Spleen (tissue), 11 donors: ENCODE measurements at regions not wholly inside any gene's neighbourhood (a gene's known extent, or its start where the extent isn't known, plus 50 kb on each side); places are given as distances from the start of the nearest gene placed in this dataset.
"Not testable (repeated sequence)": the region's sequence is repeated elsewhere in the genome, so short reads cannot be mapped to it uniquely, and the experiment has no call there.

Experiments
- DNase-seq: peaks from one replicate; pipeline ENCODE4 v3.0.0-alpha.2; 2020
- H3K27ac ChIP-seq, 8 donors: fragments of 200-600 bp; sonication (generic) in 7 of 8; 1 replicate in 4 of 8; 2 replicates in 4 of 8; pipeline versions ENCODE4 v1.5.0 to v1.8.0; 2016 to 2021; ENCODE audit warnings: inconsistent platforms in 4 of 8, mild to moderate bottlenecking in 4 of 8, moderate library complexity in 1 of 8
- H3K27me3 ChIP-seq, 7 donors: fragments of 200-600 bp; sonication (generic) in 6 of 7; replicated peaks in 1 of 7; 1 replicate in 4 of 7; 2 replicates in 3 of 7; pipeline versions ENCODE4 v1.5.0 to v1.8.0; 2016 to 2021; ENCODE audit warnings: inconsistent platforms in 3 of 7, mild to moderate bottlenecking in 1 of 7
- H3K36me3 ChIP-seq, 6 donors: fragments of 200-600 bp; sonication (generic) in 5 of 6; 1 replicate in 4 of 6; 2 replicates in 2 of 6; pipeline versions ENCODE4 v1.5.0 to v1.8.0; 2016 to 2021; ENCODE audit warnings: inconsistent platforms in 2 of 6
- H3K4me1 ChIP-seq, 6 donors: fragments of 200-600 bp; sonication (generic) in 5 of 6; 1 replicate in 3 of 6; 2 replicates in 3 of 6; pipeline versions ENCODE4 v1.5.0 to v1.8.0; 2016 to 2021; ENCODE audit warnings: inconsistent platforms in 3 of 6
- H3K4me3 ChIP-seq, 8 donors: fragments of 200-600 bp; sonication (generic) in 7 of 8; 1 replicate in 4 of 8; 2 replicates in 4 of 8; pipeline versions ENCODE4 v1.5.0 to v1.8.0; 2016 to 2021; ENCODE audit warnings: inconsistent platforms in 4 of 8, mild to moderate bottlenecking in 4 of 8, moderate library complexity in 2 of 8
- H3K9me3 ChIP-seq, 8 donors: fragments of 200-600 bp; sonication (generic) in 7 of 8; 1 replicate in 4 of 8; 2 replicates in 4 of 8; pipeline versions ENCODE4 v1.5.0 to v1.8.0; 2016 to 2021; ENCODE audit warnings: inconsistent platforms in 4 of 8
- CTCF ChIP-seq, 11 experiments: fragments of 200-600 bp in 7 of 11; fragments of 450-650 bp in 4 of 11; sonication (generic) in 4 of 11; IDR thresholded peaks in 8 of 11; conservative IDR thresholded peaks in 3 of 11; 1 replicate in 7 of 11; 2 replicates in 4 of 11; pipeline versions ENCODE4 v1.4.0 to v1.8.0; 2016 to 2021; ENCODE audit warnings: antibody characterized with exemption in 11 of 11, inconsistent platforms in 4 of 11, mild to moderate bottlenecking in 1 of 11
- POLR2A ChIP-seq, 3 donors: fragments of 450-650 bp; IDR thresholded peaks; one replicate each; pipeline ENCODE4 v1.5.1; 2017; ENCODE audit warnings: antibody characterized with exemption in 3 of 3, mild to moderate bottlenecking in 1 of 3
- POLR2AphosphoS5 ChIP-seq, 3 donors: sonication (generic); formaldehyde crosslinking; IDR thresholded peaks; one replicate each; pipeline ENCODE4 v1.5.1; 2017; ENCODE audit warnings: antibody characterized with exemption in 3 of 3
- WGBS, 5 donors: extraction: QIAGEN DNeasy Blood & Tissue Kit in 3 of 5; methylation state at CpG; one replicate each; pipeline versions ENCODE4 v1.1.5 to v1.1.7; 2013 to 2018; 5-methylcytosine and 5-hydroxymethylcytosine counted together
- intact Hi-C: fragments of 100-400 bp; cut with DNase I; formaldehyde crosslinking; loops from one replicate; pipeline ENCODE4 v1.15.0; 2023; ENCODE audit warnings: low total_unique reads
- donor health status: healthy with polysubstance abuse.
- donor health status: DM: no; HTN: no; CAD: no; lungs with moderate emphysema.
- donor health status: DM: no; HTN: no; CAD: no.
- donor health status: Bipolar disorder and iron deficiency.
- donor health status: healthy.
- donor health status: DM: no; HTN: no; CAD: no.
- donor health status: DM: yes; HTN: yes; CAD: no.

DNA sequence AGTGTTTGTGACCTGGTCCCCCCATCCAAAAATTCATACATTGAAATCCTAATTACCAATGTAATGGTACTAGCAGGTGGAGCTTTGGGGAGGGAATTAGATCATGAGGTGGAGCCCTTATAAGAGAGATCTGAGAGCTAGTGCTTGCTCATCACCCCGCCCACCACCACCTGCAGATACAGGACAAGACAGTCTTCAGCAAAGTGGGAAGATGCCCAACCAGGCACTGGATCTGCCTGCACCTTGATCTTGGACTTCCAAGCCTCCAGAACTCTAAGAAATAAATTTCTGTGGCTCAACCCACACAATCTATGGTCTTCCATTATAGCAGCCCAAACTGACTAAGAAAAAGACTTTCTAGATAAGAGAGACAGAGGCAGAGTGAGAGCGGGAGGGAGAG, 343.4 kb downstream of the LRRIQ3 start:
- H3K36me3 ChIP-seq = no peaks in the 10 kb centered on the region
- no peaks in the 10 kb centered on the region for H3K4me1 ChIP-seq
- intact Hi-C loops = no loop called here
- H3K27ac ChIP-seq = no peak overlapping the region
- DNase-seq = no peak
- WGBS, 5 donors = 62 to 87% (median 75%) methylated on average over 2 of the region's 2 CpGs
- no peaks in the 10 kb centered on the region for H3K9me3 ChIP-seq
- H3K4me3 ChIP-seq = no peak overlapping the region
- H3K27me3 ChIP-seq = no peaks in the 10 kb centered on the region
- no peak for TF ChIP-seq POLR2A (IDR thresholded peaks at IDR 0.05)
- TF ChIP-seq POLR2AphosphoS5 (IDR thresholded peaks at IDR 0.05) = no peak
- no peak for TF ChIP-seq CTCF (IDR thresholded peaks at IDR 0.05 in 8 of 11, conservative IDR thresholded peaks at IDR 0.05 in 3 of 11)

DNA sequence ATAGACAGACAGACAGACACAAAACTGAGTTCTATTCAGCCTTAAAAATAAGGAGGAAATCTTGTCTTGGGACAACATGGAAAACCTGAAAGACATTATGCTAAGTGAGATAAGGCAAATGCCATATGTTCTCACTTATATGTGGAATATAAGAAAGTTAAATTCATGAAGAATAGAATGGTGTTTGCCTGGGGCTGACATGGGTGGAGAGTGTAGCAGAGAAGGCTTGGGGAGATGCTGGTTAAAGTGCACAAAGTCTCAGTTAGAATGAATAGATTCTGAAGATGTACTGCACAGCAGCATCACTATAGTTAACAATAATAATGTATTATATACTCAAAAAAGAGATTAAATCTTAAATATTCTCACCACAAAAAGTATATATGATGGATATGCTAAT, 355.5 kb downstream of the LRRIQ3 start:
- no peak for TF ChIP-seq POLR2AphosphoS5 (IDR thresholded peaks at IDR 0.05)
- TF ChIP-seq POLR2A (IDR thresholded peaks at IDR 0.05) = no peak
- TF ChIP-seq CTCF (IDR thresholded peaks at IDR 0.05 in 8 of 11, conservative IDR thresholded peaks at IDR 0.05 in 3 of 11) = no peak
- H3K27ac ChIP-seq = no peak overlapping the region
- no peak for DNase-seq
- intact Hi-C loops = no loop called here
- H3K27me3 ChIP-seq = no peaks in the 10 kb centered on the region
- H3K4me3 ChIP-seq = no peak overlapping the region
- no peaks in the 10 kb centered on the region for H3K9me3 ChIP-seq
- no peaks in the 10 kb centered on the region for H3K36me3 ChIP-seq
- no peaks in the 10 kb centered on the region for H3K4me1 ChIP-seq

DNA sequence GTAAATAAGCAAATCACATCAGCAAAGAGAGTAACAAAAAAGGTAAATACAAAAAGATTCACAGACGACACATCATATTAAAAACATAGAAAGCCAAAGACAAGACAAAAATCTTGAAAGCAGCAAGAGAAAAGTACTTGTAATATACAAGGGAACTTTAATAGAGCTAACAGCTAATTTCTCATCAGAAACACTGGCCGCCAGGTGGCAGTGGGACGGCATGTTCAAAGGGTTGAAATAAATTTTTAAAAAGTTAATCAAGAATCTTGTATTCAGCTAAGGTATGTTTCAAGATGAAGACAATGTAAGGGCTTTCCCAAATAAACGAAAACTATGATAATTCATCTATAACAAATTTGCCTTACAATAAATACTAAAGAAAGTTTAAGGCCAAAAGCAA, 358.1 kb downstream of the LRRIQ3 start:
- H3K27me3 ChIP-seq = no peaks in the 10 kb centered on the region
- 36 to 53% (median 40%) methylated on average over 4 of the region's 4 CpGs for WGBS, 5 donors
- no peak overlapping the region for H3K27ac ChIP-seq
- no peak overlapping the region for H3K4me3 ChIP-seq
- H3K36me3 ChIP-seq = no peaks in the 10 kb centered on the region
- intact Hi-C loops = no loop called here
- H3K4me1 ChIP-seq = no peaks in the 10 kb centered on the region
- DNase-seq = no peak
- no peaks in the 10 kb centered on the region for H3K9me3 ChIP-seq
- TF ChIP-seq POLR2AphosphoS5 (IDR thresholded peaks at IDR 0.05) (no peak), POLR2A (IDR thresholded peaks at IDR 0.05) (no peak), CTCF (IDR thresholded peaks at IDR 0.05 in 8 of 11, conservative IDR thresholded peaks at IDR 0.05 in 3 of 11) (no peak)

- Histone ChIP-seq H3K27me3 (no peaks in the 10 kb centered on the region), H3K9me3 (no peaks in the 10 kb centered on the region), H3K36me3 (no peaks in the 10 kb centered on the region), H3K4me1 (no peaks in the 10 kb centered on the region), H3K27ac (no peak overlapping the region), H3K4me3 (no peak overlapping the region)
- intact Hi-C loops = no loop called here
- WGBS, 5 donors = 80 to 87% (median 81%) methylated on average over 5 of the region's 5 CpGs
- no peak for DNase-seq
- no peak for TF ChIP-seq POLR2AphosphoS5 (IDR thresholded peaks at IDR 0.05)
- no peak for TF ChIP-seq POLR2A (IDR thresholded peaks at IDR 0.05)
- no peak for TF ChIP-seq CTCF (IDR thresholded peaks at IDR 0.05 in 8 of 11, conservative IDR thresholded peaks at IDR 0.05 in 3 of 11)
These were observed 365.4 kb downstream of the LRRIQ3 start for GRCh38 chr1:73832276-73833181.

GRCh38 chr1:73827283-73827682, 370.7 kb downstream of the LRRIQ3 start:
- 76 to 90% (median 82%) methylated on average over 3 of the region's 3 CpGs for WGBS, 5 donors
- H3K36me3 ChIP-seq, H3K27ac ChIP-seq, DNase-seq, intact Hi-C loops, H3K4me1 ChIP-seq, H3K9me3 ChIP-seq, H3K27me3 ChIP-seq, H3K4me3 ChIP-seq: not testable (repeated sequence)
